ENCODE measurements at regions not wholly inside any gene's neighbourhood (a gene's known extent, or its start where the extent isn't known, plus 50 kb on each side); places are given as distances from the start of the nearest gene placed in this dataset.

- TF ChIP-seq HNF4G (IDR thresholded peaks at IDR 0.05), result no peak
- TF ChIP-seq MAX (IDR thresholded peaks at IDR 0.05), result no peak
- TF ChIP-seq REST (IDR thresholded peaks at IDR 0.05), result no peak
- no peak for TF ChIP-seq ZBTB33 (IDR thresholded peaks at IDR 0.05)
- no peak for TF ChIP-seq FOXA2 (IDR thresholded peaks at IDR 0.05)
- no peak for TF ChIP-seq SP1 (IDR thresholded peaks at IDR 0.05)
- no peak for TF ChIP-seq TAF1 (conservative IDR thresholded peaks at IDR 0.05)
- TF ChIP-seq GABPA (IDR thresholded peaks at IDR 0.05 in 1 of 2, conservative IDR thresholded peaks at IDR 0.05 in 1 of 2), result no peak
- no peak for TF ChIP-seq RXRA (IDR thresholded peaks at IDR 0.05)
- TF ChIP-seq EGR1 (IDR thresholded peaks at IDR 0.05; ENCODE audit: low read depth in 2 of 2), result no peak
- no peak for TF ChIP-seq FOXA1 (IDR thresholded peaks at IDR 0.05)
- TF ChIP-seq RAD21 (IDR thresholded peaks at IDR 0.05), result no peak
- no peak for TF ChIP-seq NR2F2 (IDR thresholded peaks at IDR 0.05)
- no peak for TF ChIP-seq ATF3 (IDR thresholded peaks at IDR 0.05)
- no peak for TF ChIP-seq YY1 (IDR thresholded peaks at IDR 0.05)
- TF ChIP-seq CTCF (IDR thresholded peaks at IDR 0.05; ENCODE audit: low read depth, low read length, missing input control), result no peak
- TF ChIP-seq HNF4A (conservative IDR thresholded peaks at IDR 0.05), result no peak
- TF ChIP-seq JUND (IDR thresholded peaks at IDR 0.05), result no peak
- Histone ChIP-seq H3K4me3 (ENCODE audit: low read depth in 1 of 3, low read length in 3 of 3) (no peak overlapping the region), H3K36me3 (ENCODE audit: control insufficient read depth in 4 of 4, insufficient read depth in 3 of 4, low read depth in 1 of 4, low read length in 3 of 4) (no peaks in the 10 kb centered on the region), H3K9me3 (ENCODE audit: control insufficient read depth in 4 of 4, low read length in 3 of 4) (no peaks in the 10 kb centered on the region), H3K9ac (ENCODE audit: low read depth in 1 of 2, low read length in 2 of 2) (no peak overlapping the region), H3K27me3 (ENCODE audit: control insufficient read depth in 4 of 4, insufficient read depth in 4 of 4, low read length in 3 of 4) (no peaks in the 10 kb centered on the region), H3K4me1 (ENCODE audit: control insufficient read depth in 4 of 4, insufficient read depth in 4 of 4, low read length in 3 of 4) (no peaks in the 10 kb centered on the region), H3K27ac (ENCODE audit: low read depth in 1 of 2, low read length in 2 of 2) (no peak overlapping the region)
- DNase-seq (ENCODE audit: low spot score), result no peak
- WGBS, result 76% methylated on average over 2 of the region's 2 CpGs
Observed at GRCh38 chr16:50474138-50474537, 74.1 kb upstream of the NKD1 start.
